Activated CD4-positive, alpha-beta T cell treated with anti-CD3 and anti-CD28 coated beads, Interleukin-2, Interleukin-6, amounts not matched to agents 100 ng/mL and 50 ng/mL, durations not matched to agents 16 hours and 8 hours (primary cell): ENCODE measurements at regions not wholly inside any gene's neighbourhood (a gene's known extent, or its start where the extent isn't known, plus 50 kb on each side); places are given as distances from the start of the nearest gene placed in this dataset.
"Not testable (repeated sequence)": the region's sequence is repeated elsewhere in the genome, so short reads cannot be mapped to it uniquely, and the experiment has no call there.

Source experiments
- DNase-seq: peaks from one replicate; pipeline ENCODE4 v3.0.0-alpha.2; 2020

DNA sequence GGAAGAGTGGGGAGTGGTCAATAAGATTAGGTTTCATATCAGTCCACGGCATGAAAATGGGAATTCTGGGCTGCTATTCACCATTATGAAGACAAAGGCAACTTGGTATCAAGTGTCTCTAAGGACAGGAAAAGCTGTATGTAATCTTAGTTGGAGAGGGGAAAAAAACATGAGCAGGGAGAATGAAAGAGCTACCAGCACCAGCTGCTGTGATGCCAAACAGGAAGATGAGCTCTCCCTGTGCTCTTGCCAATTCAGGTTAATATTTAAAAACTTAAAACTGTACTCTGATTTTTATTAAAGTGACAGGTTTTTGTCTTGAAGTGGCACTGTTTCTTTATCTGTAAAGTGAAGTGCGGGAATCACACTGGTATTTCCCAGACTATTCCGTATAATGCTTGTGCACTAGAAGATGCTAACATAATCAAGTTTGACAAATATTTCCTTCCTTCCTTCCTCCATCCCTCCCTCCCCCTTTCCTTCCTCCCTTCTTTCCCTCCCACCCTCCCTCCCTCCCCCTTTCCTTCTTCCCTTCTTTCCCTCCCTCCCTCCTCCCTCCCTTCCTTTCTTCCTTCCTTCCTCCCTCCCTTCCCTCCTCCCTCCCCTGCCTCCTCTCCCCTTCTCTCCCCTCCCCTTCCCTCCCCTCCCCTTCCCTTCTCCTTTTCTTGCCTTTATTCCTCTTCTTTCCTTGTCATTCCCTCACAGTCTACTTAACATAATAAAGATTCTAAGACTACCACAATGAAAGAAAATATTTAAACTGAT, 1383.0 kb upstream of the C9orf72 start:
- no peak for DNase-seq

DNA sequence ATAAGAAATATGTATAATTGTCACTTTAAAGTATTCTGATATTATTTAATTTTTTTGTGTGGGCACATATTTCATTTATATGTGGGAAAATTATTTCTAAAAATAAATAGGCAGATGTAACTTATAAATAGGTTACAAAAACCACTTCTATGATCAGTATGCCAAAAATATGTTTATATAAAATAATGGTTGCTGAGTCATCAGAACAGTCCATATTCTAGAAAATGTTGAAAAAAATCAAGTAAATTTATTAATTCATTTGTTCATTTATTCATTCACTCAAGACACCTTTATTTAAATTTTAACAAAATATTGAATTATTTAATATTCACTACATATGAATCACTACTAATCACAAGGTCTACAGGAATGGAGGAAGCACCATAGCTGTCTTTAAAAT, 1387.3 kb upstream of the C9orf72 start:
- DNase-seq = no peak

DNA sequence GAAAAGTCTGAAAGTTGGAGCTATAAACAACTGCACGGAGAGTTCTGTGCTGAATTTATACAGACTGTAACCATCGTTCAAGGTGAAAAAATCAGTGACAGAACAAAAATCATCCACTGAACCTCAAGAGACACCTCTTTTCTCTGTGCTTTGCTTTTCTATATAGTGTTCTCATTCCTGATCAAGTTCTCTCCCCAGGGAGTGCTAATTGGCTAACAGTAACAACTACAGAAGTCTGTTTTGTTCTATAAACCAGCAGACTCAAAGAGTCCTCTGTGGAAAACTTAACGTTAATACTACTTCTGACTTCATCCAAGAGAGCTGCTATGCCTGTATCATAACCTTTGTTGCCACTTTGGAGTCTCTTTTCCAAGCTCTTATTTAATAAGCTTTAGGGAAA, 1388.3 kb upstream of the C9orf72 start:
- DNase-seq = no peak

DNA sequence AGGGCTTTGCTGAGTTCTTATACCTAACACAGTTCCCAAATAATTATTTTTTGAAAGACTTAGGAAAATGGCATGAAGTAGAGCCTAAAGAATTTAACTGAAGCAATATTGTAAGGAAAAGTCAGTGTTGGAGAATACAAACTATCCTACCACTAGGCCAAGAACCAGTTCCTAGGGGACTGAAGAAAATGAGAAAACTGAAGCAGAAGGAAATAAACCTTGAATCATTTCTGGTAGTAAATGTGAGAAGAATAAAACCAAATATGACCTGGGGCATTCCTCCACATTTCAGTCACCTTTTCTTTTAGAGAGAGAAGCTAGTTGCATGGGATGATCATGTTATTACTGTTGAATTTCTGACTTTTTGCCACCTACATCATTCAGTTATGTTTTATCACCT, 1393.9 kb upstream of the C9orf72 start:
- DNase-seq = no peak

DNA sequence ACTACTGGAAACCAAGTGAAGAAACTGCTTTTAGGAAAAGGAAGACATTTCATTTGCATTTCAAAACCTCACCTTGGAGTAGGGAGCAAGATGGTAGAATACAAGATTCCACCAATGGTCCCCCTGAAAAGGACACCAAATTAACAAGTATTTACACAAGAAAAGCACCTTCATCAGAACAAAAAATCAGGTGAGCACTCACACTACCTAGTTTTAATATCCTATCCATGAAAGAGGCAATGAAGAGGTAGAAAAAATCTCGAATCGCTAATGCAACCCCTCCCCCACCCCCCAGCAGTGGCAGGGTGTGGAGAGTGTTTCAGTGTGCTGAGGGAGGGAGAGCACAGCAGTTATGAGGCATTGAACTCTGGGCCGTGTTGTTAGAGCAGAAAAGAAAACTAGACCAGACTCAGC, 1397.0 kb upstream of the C9orf72 start:
- DNase-seq = no peak

DNA sequence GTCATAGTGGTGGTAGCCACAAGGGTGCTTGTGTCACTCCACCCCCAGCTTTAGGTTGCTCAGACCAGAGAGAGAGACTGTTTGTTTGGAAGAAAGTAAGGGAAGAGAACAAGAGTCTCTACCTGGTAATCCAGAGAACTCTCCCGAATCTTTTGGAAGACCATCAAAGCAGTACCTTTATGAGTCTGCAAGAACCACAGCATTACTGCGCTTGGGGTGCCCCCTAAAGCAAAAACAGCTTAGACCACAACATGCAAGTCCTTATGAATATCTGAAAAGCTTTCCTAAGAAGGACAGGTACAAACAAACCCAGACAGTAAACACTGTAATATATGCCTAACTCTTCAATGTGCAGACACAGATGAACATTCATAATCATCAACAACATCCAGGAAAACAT, 1398.6 kb upstream of the C9orf72 start:
- DNase-seq = no peak

DNA sequence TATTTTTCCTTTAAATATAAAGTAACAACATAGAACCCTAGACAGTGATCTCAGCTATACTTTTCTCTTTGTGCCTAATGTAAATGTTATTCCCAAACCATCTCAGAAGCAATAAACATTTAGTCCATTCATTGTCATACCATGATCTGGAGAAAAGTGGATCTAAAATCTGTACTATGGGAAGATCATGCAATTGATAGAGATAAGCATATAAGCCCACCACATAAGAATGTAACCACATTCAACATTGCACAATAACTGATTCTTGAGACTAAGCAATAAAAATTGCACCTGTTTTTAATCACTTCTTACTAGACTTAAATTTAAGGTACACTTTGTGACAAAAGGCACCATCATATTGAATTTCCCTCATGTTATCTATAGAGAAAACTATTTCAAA, 1403.0 kb upstream of the C9orf72 start:
- DNase-seq = no peak

DNA sequence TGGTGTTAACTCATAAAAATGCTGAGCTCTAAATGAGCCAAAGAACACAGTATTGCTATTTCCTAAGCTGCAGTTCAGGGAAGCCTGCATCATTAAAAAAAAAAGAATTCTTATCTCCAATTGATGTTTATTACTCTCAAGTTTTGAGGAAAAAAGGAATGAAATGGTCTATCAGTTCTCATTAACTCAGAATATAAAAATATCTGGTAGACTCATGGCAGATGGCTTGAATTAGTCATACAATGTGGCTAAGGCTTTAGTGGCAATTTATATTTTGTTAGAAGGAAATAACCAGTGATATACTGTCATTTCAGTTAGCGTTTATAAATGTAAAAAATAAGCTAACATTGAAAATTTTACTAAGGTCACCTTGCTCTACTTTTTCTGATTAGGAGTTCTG, 1403.4 kb upstream of the C9orf72 start:
- no peak for DNase-seq

DNA sequence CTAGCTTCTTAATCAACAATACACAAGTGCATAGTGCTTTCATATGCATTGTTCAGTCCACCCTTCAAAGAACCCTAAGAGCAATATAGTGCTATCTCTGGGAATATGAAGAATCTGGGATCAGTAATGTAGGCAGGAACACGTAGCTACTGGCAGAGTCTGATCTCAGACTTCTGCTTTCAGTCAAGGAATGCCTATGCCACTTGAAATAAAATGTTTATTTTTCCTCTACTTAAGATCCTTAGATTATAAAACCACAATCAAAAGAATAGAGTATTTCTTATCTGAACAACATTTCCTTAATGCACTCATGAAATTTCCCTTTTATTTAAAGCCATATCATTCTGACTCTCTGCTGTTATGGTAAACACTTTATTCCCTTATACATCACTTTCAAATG, 1407.8 kb upstream of the C9orf72 start:
- DNase-seq = no peak

DNA sequence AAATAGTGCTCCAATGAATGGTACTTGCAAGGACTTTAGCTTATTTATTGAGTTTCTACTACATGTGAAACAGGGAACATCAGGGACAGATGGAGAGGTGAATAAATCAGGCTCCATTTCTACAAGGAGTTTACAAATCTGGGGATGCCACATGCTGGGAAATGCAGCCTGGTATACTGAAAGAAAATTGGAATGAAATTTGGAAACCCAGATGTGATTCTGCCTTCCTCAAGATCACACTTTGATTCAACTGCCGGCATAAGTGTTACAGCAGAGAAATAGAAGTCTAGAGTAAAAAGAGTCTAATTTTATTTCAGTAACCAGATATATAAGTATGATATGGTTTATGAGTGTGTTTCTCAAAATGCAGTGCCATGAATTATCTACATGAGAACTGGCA, 1408.4 kb upstream of the C9orf72 start:
- no peak for DNase-seq

DNA sequence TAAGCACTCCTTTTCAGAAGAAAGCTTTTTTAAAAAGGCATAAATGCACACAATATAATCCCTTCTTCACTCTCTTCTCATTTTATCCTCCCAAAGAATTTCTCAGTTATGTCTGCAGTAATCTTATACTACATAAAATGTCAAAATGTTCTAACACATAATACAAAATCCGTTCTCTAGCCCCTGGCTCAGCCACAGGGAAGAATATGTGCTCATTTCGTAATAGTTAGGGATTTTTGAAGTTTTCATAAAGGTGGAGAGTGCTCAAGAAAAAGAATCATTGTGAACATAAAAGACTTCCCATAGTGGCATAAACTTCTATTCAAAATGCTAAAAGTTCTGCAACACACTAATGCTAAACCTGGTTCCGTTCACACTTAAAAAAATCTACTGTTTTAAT, 1410.7 kb upstream of the C9orf72 start:
- DNase-seq = no peak

DNA sequence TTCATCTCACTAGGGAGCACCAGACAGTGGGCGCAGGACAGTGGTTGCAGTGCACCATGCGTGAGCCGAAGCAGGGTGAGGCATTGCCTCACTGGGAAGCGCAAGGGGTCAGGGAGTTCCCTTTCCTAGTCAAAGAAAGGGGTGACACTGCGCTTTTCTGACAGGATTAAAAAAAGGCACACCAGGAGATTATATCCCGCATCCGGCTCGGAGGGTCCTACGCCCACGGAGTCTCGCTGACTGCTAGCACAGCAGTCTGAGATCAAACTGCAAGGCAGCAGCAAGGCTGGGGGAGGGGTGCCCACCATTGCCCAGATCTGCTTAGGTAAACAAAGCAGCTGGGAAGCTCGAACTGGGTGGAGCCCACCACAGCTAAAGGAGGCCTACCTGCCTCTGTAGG, 1416.7 kb upstream of the C9orf72 start:
- DNase-seq = not testable (repeated sequence)

DNA sequence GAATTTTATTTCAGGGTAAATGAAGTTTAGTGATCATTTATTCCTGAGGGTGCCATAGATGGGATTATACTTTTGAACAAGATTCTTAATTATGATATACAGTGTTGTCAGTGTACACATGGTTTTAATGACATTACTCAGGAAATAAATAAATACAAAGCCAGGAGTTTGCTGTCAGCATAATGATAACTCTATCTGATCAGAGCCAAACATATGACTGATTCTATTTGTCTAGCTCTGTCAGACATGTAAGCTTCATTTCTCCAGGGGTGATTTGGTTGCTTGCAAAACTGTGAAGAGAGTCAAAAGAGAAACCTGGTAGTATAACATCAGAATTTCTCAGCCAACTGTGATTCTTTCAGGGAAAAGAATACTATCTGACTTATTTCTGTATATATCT, 1425.8 kb upstream of the C9orf72 start:
- DNase-seq = no peak

DNA sequence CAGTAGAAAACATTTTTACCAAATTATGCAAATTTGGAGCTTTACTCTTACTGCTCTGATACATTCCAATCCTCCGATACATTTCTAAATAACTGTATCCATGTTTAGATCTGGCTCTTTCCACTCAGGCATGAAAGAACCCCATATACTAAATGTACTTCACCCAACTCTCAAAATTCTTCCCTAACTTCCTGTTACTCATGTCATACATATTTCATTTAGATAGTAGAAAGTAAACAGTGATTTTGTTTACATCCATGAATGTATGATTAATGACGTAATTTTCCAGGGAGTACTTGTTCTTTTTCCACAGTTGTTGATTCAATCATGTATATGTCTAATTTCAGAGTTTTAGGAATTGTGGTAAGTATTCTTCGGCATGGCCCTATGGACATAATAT, 1426.5 kb upstream of the C9orf72 start:
- no peak for DNase-seq

DNA sequence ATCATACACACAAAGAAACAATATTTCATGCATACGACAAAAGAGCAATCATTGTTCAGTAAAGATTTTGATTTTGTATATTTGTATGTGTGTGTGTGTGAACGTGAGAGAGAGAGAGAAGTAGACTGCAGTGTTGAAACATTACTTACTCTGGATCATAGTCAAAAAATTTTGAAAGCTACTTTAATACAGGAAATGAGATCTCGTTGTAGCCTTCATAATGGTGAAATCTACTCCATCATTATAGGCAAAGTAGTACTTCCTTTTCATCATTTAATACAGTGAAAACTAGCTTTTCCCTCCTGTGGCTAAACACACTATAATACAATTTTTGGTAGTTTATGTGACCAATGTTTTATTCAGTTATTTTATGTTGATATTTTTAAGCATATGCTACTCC, 1427.7 kb upstream of the C9orf72 start:
- DNase-seq = no peak

DNA sequence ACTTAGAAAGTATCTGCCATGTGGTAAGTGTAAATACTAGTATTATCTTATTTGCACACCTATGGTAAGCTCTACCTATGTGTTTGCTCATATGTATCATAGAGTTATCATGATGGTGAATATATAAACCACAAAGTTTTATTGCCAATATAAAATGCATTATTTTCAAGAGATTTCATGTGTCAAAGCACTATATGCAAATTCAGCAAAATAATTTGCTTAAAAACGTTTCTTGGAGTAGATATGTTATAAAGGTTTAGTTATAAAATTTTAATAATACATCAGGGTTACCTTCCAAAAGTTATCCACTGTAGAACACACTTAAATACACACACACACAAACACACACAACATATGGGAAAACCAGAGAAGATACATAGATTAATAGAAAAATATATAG, 1431.7 kb upstream of the C9orf72 start:
- no peak for DNase-seq

DNA sequence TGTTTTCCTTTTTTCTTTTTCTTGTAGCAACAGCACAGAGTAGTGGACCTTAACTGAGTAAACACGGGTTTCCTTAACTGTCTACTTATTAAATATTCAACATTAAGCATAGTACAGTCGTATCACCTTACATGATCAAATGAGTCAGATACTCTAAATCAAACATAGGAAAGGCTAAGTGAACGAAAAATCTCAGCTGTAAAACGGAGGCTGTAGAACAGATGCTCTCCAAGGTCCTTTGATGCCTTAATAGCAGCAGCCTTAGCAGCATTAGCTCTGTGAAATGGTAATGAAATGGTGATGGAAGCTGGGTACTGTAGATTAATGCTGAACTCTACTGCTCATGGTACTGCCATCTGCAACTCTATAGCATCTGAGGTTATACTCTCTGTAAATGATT, 1433.3 kb upstream of the C9orf72 start:
- DNase-seq = no peak

DNA sequence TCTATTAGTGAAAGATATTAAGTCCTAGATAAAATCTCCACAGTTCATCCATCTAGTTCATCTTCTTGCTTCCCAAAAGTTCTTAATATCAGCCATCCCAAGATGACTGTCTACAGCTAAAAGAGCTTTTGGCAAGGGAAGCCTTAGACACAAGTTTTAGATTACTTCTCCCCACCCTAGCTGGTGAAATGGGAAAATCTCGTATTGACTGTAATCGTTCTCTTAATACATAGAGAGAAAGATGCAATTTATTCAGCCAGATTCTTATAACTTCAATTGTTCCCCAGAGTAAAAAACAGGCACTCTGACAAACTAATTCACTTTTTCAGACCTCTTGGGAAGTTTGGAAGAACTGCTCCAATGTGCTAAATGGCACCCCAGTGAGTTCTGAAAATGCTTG, 1439.6 kb upstream of the C9orf72 start:
- no peak for DNase-seq

DNA sequence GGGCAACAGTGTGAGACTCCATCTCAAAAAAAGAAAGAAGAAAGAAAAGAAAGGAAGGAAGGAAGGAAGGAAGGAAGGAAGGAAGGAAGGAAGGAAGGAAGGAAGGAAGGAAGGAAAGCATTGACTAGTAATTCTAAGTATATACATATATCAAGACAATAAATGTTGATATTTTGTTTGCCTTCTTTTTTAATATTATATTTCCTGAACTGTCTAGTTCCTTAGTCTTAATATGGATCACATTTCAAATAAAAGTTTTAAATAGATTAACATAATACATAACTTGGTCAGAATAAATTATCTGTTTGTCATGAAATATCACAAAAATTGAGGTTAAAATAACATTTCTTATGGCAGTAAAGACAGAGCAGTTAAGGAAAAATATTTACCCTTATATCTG, 1448.4 kb upstream of the C9orf72 start:
- no peak for DNase-seq

DNA sequence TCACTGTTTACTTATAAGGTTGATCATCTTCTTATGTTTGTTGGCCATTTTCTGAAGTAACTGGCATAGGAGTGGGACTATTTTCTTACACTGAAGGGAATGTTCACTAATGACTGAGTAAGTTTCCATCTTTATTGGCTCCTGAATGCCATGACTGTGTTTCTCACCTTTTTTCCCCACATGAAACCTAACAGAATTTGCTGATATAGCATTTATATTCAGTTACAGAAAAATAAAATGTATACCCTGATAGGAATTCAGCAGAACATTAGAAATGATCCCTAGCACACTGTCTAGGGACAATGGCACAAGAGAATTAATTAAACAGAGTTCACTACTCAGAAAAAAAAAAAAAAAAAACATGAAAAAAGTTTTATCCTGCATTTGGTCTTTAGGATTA, 1465.1 kb upstream of the C9orf72 start:
- DNase-seq = no peak

DNA sequence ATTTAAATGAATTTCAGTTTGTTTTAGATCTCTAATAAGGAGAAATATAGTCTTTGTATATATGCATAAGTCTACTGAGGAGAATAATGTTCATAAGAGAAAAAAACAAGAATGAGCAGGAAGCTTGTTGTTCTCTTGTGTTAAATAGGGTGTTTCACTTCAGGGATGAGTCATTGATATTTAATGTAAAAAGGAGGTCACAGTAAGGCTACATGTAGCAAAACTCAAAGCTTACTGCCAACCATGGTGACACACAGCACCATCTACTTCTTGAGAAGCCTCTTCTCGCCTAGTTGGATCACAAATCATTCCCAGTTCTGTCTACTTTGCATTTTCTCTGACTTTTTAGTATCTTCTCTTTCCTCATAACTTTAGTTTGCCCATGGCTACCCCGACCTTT, 1466.0 kb upstream of the C9orf72 start:
- no peak for DNase-seq

DNA sequence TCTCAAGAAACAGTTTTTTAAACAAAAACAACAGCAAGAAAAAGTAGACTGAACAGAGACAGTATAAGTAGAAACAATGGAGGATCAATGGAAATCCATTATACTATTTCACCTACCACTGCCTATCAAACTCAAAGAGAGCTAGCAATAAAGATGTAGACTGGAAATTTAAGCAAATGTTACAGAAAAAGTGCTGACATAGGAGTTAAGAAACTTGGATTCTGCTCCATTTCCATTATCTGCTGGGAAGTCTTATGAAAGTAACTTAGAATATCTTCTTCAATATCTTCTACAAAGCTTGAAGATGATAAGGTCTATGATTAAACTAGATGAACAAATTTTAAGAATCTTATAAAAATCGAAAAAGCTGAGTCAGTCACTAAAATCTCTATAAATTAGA, 1469.8 kb upstream of the C9orf72 start:
- no peak for DNase-seq

DNA sequence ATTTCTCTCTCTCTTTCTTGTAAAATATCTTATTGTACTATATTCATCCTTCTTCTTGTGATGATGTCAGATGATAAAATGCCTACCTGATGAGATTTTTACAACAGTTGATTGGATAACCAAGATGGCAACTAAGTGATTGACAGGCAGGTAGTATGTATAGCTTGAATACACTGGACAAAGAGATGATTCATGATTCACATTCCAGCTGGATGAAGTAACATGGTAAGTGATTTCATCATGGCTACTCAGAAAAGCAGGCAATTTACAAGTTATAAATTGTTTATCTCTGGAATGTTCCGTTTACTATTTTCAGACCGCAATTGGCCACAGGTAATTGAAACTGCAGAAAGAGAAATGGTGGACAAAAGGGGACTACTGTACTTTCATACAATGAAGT, 1471.7 kb upstream of the C9orf72 start:
- DNase-seq = no peak

DNA sequence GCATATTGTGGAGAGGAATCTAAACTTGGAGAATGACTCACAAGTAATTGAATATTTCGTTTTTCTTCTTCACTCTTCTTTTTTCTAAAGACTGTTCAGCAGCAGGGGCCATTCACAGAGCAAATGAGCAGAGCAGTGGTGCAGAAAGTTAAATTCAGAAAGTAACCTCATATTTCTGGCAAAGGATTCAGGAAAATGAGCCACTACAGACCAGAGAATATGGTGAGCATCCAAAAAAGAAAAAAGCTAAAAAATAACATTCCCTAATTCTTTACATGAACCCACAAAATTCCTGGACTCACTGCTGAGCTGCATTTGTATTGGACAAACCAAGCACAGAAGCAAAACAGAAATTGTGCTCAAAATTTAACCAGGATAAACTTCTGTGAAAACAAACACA, 1486.8 kb upstream of the C9orf72 start:
- DNase-seq = no peak

DNA sequence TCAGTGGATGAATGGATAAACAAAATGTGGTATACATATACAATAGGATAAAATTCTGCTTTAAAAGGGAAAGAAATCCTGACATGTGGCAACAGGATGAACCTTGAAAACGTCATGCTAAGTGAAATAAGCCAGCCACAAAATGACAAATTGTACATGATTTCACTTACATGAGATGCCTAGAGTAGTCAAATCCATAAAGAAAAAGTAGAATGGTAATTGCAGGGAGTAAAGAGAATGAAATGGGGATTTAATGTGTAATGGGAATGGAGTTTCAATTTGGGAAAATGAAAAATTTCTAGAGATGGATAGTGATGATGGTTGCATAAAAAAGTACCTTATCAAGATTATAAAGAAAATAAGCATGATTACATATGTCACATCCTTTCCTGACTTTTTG, 1489.2 kb upstream of the C9orf72 start:
- DNase-seq = no peak

DNA sequence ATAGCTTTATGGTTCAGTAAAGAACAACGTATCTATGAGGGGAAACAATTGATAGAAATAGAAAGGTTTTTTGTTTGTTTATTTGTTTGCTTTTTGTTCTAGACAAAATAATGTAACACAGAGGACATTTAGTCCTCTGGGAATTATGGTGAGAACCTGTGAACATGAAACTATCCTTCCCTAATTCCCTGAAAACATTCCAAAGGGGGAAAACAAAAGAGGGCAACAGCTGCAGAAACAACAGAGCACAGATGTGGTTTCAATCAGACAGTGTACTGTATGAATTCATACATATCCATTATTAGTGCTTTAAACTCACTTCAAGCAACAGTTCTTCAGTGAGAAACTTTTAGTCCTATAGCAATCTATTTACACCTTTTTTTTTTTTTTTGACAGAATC, 1489.8 kb upstream of the C9orf72 start:
- no peak for DNase-seq
